Heart left ventricle (tissue), 16 donors: ENCODE measurements at regions not wholly inside any gene's neighbourhood (a gene's known extent, or its start where the extent isn't known, plus 50 kb on each side); places are given as distances from the start of the nearest gene placed in this dataset.

Experiments used
- ATAC-seq, 4 donors: fragments of 200-7000 bp; cut with Tn5 transposase; one replicate each; pipeline ENCODE4 v1.9.1; 2020 to 2022; ENCODE audit warnings: moderate library complexity in 4 of 4, mild to moderate bottlenecking in 3 of 4, moderate number of reproducible peaks in 1 of 4
- DNase-seq, 5 donors: peaks; one replicate each; pipeline ENCODE4 v3.0.0-alpha.2; 2020
- H3K27ac ChIP-seq, 12 donors: fragments of 200-600 bp; sonication (generic) in 4 of 12; one replicate each; pipeline versions ENCODE4 v1.5.0 to v1.8.0; 2016 to 2022; ENCODE audit warnings: mild to moderate bottlenecking in 2 of 12
- H3K27me3 ChIP-seq, 9 donors: fragments of 200-600 bp; sonication (generic) in 2 of 9; one replicate each; pipeline versions ENCODE4 v1.5.1 to v1.8.0; 2016 to 2022; ENCODE audit warnings: mild to moderate bottlenecking in 3 of 9
- H3K36me3 ChIP-seq, 9 donors: fragments of 200-600 bp; sonication (generic) in 2 of 9; one replicate each; pipeline versions ENCODE4 v1.5.0 to v1.8.0; 2018 to 2022; ENCODE audit warnings: mild to moderate bottlenecking in 2 of 9
- H3K4me1 ChIP-seq, 12 donors: fragments of 200-600 bp; sonication (generic) in 4 of 12; one replicate each; pipeline versions ENCODE4 v1.5.0 to v1.8.0; 2016 to 2022; ENCODE audit warnings: mild to moderate bottlenecking in 3 of 12
- H3K4me3 ChIP-seq, 12 donors: fragments of 200-600 bp; sonication (generic) in 4 of 12; one replicate each; pipeline versions ENCODE4 v1.5.0 to v1.8.0; 2017 to 2022; ENCODE audit warnings: mild to moderate bottlenecking in 9 of 12, moderate library complexity in 4 of 12
- H3K9me3 ChIP-seq, 12 donors: fragments of 200-600 bp; sonication (generic) in 4 of 12; one replicate each; pipeline versions ENCODE4 v1.5.0 to v1.8.0; 2016 to 2022; ENCODE audit warnings: mild to moderate bottlenecking in 1 of 12
- POLR2A ChIP-seq, 2 donors: fragments of 450-650 bp; IDR thresholded peaks; one replicate each; pipeline ENCODE4 v1.6.1; 2017; ENCODE audit warnings: antibody characterized with exemption in 2 of 2, mild to moderate bottlenecking in 2 of 2, moderate library complexity in 2 of 2
- WGBS, 4 donors: extraction: QIAGEN DNeasy Blood & Tissue Kit in 2 of 4; methylation state at CpG; one replicate each; pipeline versions ENCODE4 v1.1.5 to v1.1.7; 2013 to 2018; 5-methylcytosine and 5-hydroxymethylcytosine counted together
- intact Hi-C, 10 donors: fragments of 100-400 bp; cut with DNase I; formaldehyde crosslinking; loops; one replicate each; pipeline versions ENCODE4 v1.11.1 to v1.14.2; 2022
- TF ChIP-seq, protein P1 (sequence below), 12 donors: fragments of 200-600 bp; sonication (generic) in 4 of 12; IDR thresholded peaks; one replicate each; pipeline versions ENCODE4 v1.5.0 to v1.8.0; 2018 to 2022; ENCODE audit warnings: antibody characterized with exemption in 12 of 12, mild to moderate bottlenecking in 5 of 12
- donor health status: ischemic (EF 13 %, LVEDD 7.1; RV severe dilation, severe dysfunction).
- donor health status: healthy with polysubstance abuse.
- donor health status: DM: no; HTN: yes; CAD: no.
- donor health status: DM: no; HTN: no; CAD: no.
- donor health status: ischemic (EF 25% LVEDD 6.9; RV normal size, moderate dysfunction).
- donor health status: ischemic (EF 25% LVEDD 5.7; RV mildly dilated, moderate dysfunction).
- donor health status: healthy.
- donor health status: DM: yes; HTN: yes; CAD: no.
- donor health status: ischemic (EF 35%, LVEDD 5.7; RV mildly dilated, moderate dysfunction).
- donor health status: nonischemic (EF 11% LVEDD 7.7; RV severe dilation, severe dysfunction).
- donor health status: DM: yes; HTN: yes; CAD: no.
- donor health status: PGD.
- donor health status: ischemic (EF 29% LVEDD 5.4; RV normal size, mild dysfunction).
- donor health status: nonischemic (EF 23%, LVEDD 6.1; RV moderate dilation, normal function).

DNA sequence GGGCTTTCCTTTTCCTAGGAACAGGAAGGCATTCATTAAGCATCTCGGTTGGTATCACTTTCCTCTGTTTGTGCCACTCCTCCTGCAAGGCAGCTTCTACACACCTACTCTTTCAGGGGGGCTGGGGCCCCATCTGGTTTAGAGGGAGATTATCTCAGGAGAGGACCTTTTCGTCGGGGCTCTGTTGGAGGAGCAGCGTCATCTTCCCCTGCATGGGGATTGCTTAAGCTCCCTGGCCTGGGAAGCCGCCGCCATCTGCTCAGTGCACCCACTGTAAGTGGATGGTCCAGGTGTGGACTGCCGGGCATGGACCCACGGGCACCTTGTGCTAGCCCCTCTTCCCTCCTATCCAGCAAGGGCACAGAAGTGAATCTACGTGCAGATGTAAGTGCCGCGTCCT is 355.3 kb upstream of the SMIM21 start:
- TF ChIP-seq, protein P1, sequence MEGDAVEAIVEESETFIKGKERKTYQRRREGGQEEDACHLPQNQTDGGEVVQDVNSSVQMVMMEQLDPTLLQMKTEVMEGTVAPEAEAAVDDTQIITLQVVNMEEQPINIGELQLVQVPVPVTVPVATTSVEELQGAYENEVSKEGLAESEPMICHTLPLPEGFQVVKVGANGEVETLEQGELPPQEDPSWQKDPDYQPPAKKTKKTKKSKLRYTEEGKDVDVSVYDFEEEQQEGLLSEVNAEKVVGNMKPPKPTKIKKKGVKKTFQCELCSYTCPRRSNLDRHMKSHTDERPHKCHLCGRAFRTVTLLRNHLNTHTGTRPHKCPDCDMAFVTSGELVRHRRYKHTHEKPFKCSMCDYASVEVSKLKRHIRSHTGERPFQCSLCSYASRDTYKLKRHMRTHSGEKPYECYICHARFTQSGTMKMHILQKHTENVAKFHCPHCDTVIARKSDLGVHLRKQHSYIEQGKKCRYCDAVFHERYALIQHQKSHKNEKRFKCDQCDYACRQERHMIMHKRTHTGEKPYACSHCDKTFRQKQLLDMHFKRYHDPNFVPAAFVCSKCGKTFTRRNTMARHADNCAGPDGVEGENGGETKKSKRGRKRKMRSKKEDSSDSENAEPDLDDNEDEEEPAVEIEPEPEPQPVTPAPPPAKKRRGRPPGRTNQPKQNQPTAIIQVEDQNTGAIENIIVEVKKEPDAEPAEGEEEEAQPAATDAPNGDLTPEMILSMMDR (IDR thresholded peaks at IDR 0.05) = no peak
- TF ChIP-seq POLR2A (IDR thresholded peaks at IDR 0.05) = no peak
- Histone ChIP-seq H3K27me3 (peaks cover 0 to 32% (median 0%) of the 10 kb centered on the region in 9 donors), H3K27ac (no peak overlapping the region), H3K4me1 (no peaks in the 10 kb centered on the region), H3K4me3 (no peak overlapping the region), H3K36me3 (no peaks in the 10 kb centered on the region), H3K9me3 (no peaks in the 10 kb centered on the region)
- peak in 1 of 5 donors; percentile 48 for DNase-seq
- no peak for ATAC-seq
- intact Hi-C loops = no loop called here
- 86 to 93% (median 88%) methylated on average over 7 to 11 of the region's 11 CpGs for WGBS, 4 donors

DNA sequence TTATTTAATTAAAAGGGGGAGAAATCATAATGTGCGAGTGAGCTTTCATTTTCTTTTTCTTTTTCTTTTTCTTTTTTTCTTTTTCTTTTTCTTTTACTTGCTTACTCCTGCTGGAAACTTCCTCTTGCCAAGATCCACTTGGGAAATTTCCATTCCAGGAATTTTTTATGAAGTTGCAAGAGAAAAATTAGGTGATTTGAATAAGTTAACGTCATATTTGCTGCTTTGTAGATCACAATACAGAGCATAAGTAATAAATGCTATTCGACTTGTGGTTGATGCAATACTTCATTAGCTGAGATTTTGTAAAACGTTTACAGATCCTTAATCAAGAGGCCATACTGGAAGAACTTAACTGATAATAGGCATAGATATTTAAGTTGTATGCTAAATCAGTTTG is 354.7 kb upstream of the SMIM21 start:
- TF ChIP-seq POLR2A (IDR thresholded peaks at IDR 0.05) = no peak
- TF ChIP-seq, protein P1 (IDR thresholded peaks at IDR 0.05) = no peak
- no peaks in the 10 kb centered on the region for H3K36me3 ChIP-seq
- DNase-seq = no peak
- H3K4me3 ChIP-seq = no peak overlapping the region
- intact Hi-C loops = no loop called here
- H3K27ac ChIP-seq = no peak overlapping the region
- WGBS, 4 donors = 72 to 84% (median 77%) methylated on average over 4 of the region's 4 CpGs
- H3K27me3 ChIP-seq = peaks cover 0 to 34% (median 0%) of the 10 kb centered on the region in 9 donors
- no peaks in the 10 kb centered on the region for H3K9me3 ChIP-seq
- no peak for ATAC-seq
- H3K4me1 ChIP-seq = no peaks in the 10 kb centered on the region

DNA sequence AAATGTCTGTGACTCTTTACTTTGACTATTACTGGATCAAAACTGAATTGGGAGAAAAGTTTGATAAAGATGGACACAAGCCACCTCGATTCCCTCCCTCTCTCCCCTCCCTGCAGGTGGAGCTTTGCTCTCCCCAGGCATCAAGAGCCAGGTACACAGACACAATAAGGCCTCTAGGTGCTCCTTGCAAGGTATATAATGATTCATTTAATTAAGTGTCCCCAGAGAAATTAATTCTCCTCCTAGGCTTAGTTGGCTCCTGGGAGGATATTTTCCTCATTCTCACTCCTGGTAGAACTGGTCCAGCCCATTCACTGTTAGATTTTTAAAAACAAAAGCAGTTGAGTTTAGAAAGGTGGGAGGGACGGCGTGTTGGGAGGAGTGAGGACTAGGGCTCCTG is 352.4 kb upstream of the SMIM21 start:
- Histone ChIP-seq H3K4me1 (no peaks in the 10 kb centered on the region), H3K27ac (no peak overlapping the region), H3K36me3 (no peaks in the 10 kb centered on the region), H3K9me3 (no peaks in the 10 kb centered on the region), H3K4me3 (no peak overlapping the region), H3K27me3 (peaks cover 0 to 30% (median 0%) of the 10 kb centered on the region in 9 donors)
- WGBS, 4 donors = 84 to 89% (median 85%) methylated on average over 3 of the region's 3 CpGs
- ATAC-seq (no peak), DNase-seq (no peak)
- TF ChIP-seq, protein P1 (IDR thresholded peaks at IDR 0.05) = no peak
- no peak for TF ChIP-seq POLR2A (IDR thresholded peaks at IDR 0.05)
- intact Hi-C loops = no loop called here

DNA sequence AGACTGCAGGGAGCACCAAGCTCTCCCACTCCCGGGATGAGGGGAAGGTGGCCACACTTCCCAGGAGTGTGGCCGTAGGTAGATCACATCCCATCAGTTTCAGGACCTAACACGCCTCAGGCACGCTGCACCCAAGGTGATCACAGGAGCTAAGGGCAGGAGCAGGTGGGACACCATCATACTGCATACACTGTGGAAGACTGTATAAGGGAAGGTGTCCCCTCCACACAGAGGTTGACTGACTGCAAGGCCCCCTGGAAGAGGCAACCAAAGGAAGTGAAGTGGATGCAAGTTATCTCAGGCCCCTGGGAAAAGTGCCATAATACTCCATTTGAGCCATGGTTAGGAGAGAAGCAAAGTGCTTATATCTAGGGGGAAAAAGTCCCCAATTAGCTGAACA is 351.9 kb upstream of the SMIM21 start:
- DNase-seq (no peak), ATAC-seq (no peak)
- no peak overlapping the region for H3K4me3 ChIP-seq
- WGBS, 4 donors = 84 to 88% (median 85%) methylated on average over 4 of the region's 4 CpGs
- peaks cover 0 to 25% (median 0%) of the 10 kb centered on the region in 9 donors for H3K27me3 ChIP-seq
- H3K27ac ChIP-seq = no peak overlapping the region
- TF ChIP-seq POLR2A (IDR thresholded peaks at IDR 0.05) = no peak
- TF ChIP-seq, protein P1 (IDR thresholded peaks at IDR 0.05) = no peak
- no peaks in the 10 kb centered on the region for H3K9me3 ChIP-seq
- no peaks in the 10 kb centered on the region for H3K36me3 ChIP-seq
- intact Hi-C loops = no loop called here
- H3K4me1 ChIP-seq = no peaks in the 10 kb centered on the region
